ENCODE measurements at regions not wholly inside any gene's neighbourhood (a gene's known extent, or its start where the extent isn't known, plus 50 kb on each side); places are given as distances from the start of the nearest gene placed in this dataset.

DNA sequence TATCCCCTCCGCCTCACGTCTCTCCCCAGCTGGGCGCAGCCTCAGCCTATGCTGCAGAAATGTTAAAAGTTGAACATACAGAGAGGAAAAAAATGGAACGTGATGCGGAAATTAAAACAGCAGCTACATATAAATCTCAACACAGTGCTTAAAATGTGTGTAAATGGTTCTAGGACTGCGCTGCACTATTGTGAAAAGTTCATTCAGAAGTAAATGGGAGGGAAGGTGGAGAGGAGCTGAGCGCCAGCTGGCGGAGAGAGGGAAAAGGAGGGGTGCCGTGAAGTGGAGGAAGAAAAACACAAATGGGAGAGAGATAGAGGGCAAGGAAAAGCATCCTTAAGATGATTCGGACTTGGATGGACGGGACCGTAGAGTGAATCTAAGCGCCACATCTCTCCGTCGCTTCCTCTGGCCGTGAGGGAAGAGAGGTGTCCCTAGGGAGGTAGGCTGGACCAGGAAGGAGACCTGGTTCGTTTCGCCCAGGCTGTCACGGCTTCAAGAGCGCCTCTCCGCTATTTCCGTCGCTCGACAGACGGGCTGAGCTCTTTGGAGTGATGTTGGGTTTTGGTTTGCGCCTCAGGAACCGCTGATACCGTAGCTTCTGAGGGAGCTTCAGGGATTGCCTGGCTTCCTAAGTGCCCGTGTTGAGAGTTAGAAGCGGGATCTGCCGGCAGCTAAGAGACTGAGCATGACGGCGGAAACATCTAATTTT lies 113.7 kb downstream of the TRIM27 start:
- no peaks in the 10 kb centered on the region for H3K36me3 ChIP-seq (ENCODE audit: control insufficient read depth, insufficient read depth, low read length)
- peaks cover 90% of the 10 kb centered on the region for H3K27me3 ChIP-seq (ENCODE audit: control insufficient read depth, insufficient read depth, low read length)
- H3K9ac ChIP-seq (ENCODE audit: low read depth, low read length), result no peak overlapping the region
- peak overlapping the region; percentile 48 for H3K4me3 ChIP-seq (ENCODE audit: low read depth, low read length)
- peaks cover 9% of the 10 kb centered on the region for H3K4me1 ChIP-seq (ENCODE audit: control insufficient read depth, insufficient read depth, low read length)
- no peaks in the 10 kb centered on the region for H3K9me3 ChIP-seq (ENCODE audit: control insufficient read depth, insufficient read depth, low read length)

DNA sequence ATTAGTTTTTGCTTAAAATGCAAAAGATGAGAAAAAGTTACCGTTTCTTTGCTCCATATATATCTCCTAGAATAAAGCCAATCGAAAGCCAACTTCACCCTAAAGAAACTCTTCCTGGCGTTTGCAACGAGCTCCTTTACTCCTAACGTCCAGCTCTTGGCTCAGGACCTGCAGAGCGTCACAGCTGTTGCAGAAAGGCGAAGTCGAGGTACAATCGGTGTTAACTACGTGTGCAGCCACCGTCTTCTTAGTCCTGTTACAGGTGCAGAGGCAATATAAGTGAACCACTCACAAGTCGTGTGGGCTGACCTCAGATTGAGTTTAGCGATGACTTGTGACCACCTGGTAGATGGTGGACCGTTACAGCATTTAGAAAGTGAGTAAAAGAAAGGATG lies 113.1 kb downstream of the TRIM27 start:
- Histone ChIP-seq H3K9ac (ENCODE audit: low read depth, low read length) (no peak overlapping the region), H3K4me3 (ENCODE audit: low read depth, low read length) (peak overlapping the region; percentile 48), H3K36me3 (ENCODE audit: control insufficient read depth, insufficient read depth, low read length) (no peaks in the 10 kb centered on the region), H3K27me3 (ENCODE audit: control insufficient read depth, insufficient read depth, low read length) (peaks cover 95% of the 10 kb centered on the region), H3K9me3 (ENCODE audit: control insufficient read depth, insufficient read depth, low read length) (no peaks in the 10 kb centered on the region), H3K4me1 (ENCODE audit: control insufficient read depth, insufficient read depth, low read length) (peaks cover 9% of the 10 kb centered on the region)

DNA sequence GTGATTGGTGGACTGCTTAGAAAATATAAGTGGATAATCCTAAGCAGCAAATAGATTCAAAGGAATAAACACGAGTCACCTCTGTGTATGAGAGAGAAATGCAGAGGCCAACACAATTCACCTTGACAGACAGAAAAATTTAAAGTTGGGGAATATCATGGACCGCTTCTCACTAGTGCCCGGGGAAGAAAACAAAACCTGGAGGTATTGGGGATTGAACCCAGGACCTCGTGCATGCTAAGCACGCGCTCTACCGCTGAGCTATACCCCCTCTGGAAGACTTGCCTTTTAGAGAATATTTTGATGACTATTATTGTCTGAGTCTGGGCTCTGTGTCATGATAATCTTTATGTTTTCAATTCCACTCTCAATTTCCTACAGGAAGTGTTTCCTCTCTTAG lies 111.9 kb downstream of the TRIM27 start:
- peak overlapping the region; percentile 37 for H3K4me3 ChIP-seq (ENCODE audit: low read depth, low read length)
- H3K9ac ChIP-seq (ENCODE audit: low read depth, low read length), result no peak overlapping the region
- no peaks in the 10 kb centered on the region for H3K9me3 ChIP-seq (ENCODE audit: control insufficient read depth, insufficient read depth, low read length)
- H3K36me3 ChIP-seq (ENCODE audit: control insufficient read depth, insufficient read depth, low read length), result no peaks in the 10 kb centered on the region
- H3K27me3 ChIP-seq (ENCODE audit: control insufficient read depth, insufficient read depth, low read length), result peaks cover 95% of the 10 kb centered on the region
- peaks cover 9% of the 10 kb centered on the region for H3K4me1 ChIP-seq (ENCODE audit: control insufficient read depth, insufficient read depth, low read length)

DNA sequence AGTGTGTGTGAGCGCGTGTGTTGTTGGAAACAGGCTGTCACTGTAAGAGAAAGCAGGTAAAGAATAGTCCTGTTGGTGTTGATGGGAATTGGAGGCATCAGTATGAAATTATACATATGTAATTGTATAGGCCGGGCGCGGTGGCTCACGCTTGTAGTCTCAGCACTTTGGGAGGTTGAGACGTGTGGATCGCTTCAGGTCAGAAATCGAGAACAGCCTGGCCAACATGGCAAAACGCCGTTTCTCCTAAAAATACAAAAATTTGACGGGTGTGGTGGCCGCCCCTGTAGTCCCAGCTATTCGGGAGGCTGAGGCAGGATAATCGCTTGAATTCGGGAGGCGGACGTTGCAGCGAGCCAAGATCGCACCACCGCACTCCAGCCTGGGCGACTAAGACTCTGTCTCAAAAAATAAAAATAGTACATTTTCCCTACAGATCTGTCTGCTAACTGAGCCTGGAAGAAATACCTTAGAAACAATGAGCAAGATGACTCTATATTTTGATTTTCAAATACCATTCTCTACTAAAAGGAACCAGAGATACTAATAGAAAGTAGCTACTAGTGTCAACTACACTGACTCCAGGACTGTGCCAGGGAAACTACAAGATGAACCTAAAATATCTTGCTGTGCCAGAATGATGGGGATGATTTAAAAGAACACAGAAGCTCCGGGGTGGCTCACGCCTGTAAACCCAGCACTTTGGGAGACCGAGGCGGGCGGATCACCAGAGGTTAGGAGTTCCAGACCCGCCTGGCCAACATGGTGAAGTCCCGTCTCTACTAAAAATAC lies 110.8 kb downstream of the TRIM27 start:
- Histone ChIP-seq H3K4me1 (ENCODE audit: control insufficient read depth, insufficient read depth, low read length) (peaks cover 9% of the 10 kb centered on the region), H3K9me3 (ENCODE audit: control insufficient read depth, insufficient read depth, low read length) (no peaks in the 10 kb centered on the region), H3K27me3 (ENCODE audit: control insufficient read depth, insufficient read depth, low read length) (peaks cover 100% of the 10 kb centered on the region), H3K9ac (ENCODE audit: low read depth, low read length) (no peak overlapping the region), H3K36me3 (ENCODE audit: control insufficient read depth, insufficient read depth, low read length) (no peaks in the 10 kb centered on the region), H3K4me3 (ENCODE audit: low read depth, low read length) (peak overlapping the region; percentile 13)

DNA sequence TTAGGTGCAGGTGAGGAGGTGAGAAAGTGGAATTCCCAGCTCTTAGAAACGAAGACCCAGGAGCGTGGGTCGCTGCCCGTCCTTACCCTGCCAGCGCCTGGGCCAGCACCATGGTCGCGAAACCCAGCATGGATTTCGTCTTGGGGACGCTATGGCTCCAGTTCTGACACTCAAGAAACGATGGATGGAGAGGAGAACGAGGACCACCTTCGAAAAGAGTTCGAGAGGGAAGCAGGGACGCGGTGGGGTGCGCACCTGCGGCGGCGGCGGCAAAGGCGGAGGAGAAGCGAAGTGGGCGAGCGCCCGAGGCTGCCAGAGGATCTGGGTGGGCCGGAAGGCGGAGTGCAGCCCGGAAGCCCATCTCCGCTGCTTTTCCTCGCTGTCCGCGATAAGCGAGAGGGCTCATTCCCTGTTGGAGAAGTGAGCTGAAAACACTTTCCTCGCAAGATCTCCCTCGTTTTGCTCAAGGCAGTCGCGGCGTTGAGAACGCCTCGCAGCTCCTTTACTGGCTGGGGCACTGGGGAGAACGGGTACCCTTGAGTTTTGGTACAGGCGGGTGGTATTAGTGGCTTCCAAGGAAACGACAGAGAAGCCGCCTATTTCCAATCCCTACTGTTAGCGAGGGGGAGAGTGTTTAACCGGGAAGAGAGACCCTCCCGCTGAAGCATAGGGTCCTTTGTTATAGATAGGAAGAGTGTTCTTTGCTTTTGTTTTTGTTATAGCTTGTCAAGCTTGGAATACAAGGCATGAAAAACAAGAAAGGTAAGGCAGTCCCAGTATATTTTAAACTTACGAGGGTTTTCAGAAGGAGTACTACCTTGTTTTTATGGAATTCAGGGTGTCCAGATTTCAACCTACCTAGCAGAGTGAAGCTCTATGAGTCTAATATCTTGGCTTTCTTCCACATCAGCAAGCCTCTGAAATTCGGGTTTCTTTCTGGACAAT lies 109.5 kb downstream of the TRIM27 start:
- Histone ChIP-seq H3K4me3 (ENCODE audit: low read depth, low read length) (peak overlapping the region; percentile 53), H3K36me3 (ENCODE audit: control insufficient read depth, insufficient read depth, low read length) (no peaks in the 10 kb centered on the region), H3K9me3 (ENCODE audit: control insufficient read depth, insufficient read depth, low read length) (no peaks in the 10 kb centered on the region), H3K9ac (ENCODE audit: low read depth, low read length) (no peak overlapping the region), H3K4me1 (ENCODE audit: control insufficient read depth, insufficient read depth, low read length) (peaks cover 9% of the 10 kb centered on the region), H3K27me3 (ENCODE audit: control insufficient read depth, insufficient read depth, low read length) (peaks cover 100% of the 10 kb centered on the region)

DNA sequence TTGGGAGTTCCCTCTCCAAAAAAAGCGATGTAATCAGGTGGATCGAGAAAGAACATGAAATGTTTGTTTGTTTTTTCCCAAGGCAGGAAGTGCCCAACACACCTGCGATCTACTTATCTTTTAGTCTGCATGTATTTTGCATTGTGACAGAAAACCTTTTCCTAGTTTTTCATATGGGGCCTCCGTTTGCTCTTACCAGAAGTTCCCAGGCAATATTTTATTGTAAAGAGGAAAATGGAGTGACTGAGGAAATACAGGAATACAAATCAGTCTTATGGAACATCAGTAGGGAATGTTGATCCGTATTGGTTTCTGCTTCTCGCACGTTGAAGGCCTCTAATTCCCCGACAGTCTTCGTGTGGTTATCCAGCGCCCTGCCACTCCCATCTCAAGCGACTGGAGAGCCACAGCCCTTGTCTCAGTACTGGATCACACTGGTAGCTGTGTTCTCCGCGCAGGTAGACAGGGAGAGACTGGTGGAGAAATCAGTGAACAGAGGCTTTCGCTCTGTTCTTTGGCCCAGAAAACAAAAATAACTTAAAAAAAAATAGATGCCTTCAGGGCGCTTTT lies 107.4 kb downstream of the TRIM27 start:
- no peak overlapping the region for H3K9ac ChIP-seq (ENCODE audit: low read depth, low read length)
- no peaks in the 10 kb centered on the region for H3K36me3 ChIP-seq (ENCODE audit: control insufficient read depth, insufficient read depth, low read length)
- H3K27me3 ChIP-seq (ENCODE audit: control insufficient read depth, insufficient read depth, low read length), result peaks cover 93% of the 10 kb centered on the region
- H3K4me3 ChIP-seq (ENCODE audit: low read depth, low read length), result peak overlapping the region; percentile 65
- H3K4me1 ChIP-seq (ENCODE audit: control insufficient read depth, insufficient read depth, low read length), result peaks cover 2% of the 10 kb centered on the region
- no peaks in the 10 kb centered on the region for H3K9me3 ChIP-seq (ENCODE audit: control insufficient read depth, insufficient read depth, low read length)

DNA sequence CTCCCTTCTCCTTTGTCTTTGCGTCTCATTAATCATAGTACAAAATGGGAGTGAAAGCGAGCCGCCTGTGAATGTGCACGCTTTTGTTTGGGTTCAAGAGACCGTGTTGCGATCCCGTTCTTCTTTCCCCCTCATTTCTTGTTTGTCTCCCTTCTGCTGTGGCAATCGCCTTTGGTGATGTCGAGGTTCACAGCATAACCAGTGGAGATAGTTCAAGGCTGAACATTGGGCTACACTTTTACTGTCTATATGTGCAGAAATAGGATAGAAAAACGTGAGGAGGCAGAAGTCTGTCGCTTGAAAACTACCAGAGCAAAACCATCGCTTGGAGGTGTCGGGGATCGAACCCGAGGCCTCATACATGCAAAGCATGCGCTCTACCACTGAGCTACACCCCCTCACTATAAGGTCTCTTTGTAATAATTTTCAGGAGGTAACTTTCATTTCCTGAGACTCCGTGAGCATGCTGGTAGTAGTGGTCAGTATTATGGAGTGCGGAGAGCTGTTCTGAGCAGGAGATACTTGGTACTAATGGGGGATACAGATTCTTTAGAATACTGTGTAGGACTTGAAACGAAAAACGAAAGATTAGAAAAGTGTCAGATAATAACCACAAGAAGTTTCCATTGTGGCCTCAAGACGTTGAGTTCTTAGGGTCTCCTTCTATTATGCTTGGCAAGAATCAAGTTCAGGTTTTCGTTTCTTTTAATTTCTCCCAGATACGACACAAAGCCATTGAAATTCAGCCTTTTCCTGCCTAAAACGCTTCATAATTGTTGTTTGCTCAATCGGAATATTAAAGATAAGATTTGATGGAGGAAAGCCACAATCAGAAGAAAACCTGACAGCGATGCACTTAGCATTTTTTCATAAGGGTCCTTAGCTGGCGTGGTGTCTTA lies 106.6 kb downstream of the TRIM27 start:
- no peak overlapping the region for H3K9ac ChIP-seq (ENCODE audit: low read depth, low read length)
- H3K4me3 ChIP-seq (ENCODE audit: low read depth, low read length), result peak overlapping the region; percentile 65
- H3K36me3 ChIP-seq (ENCODE audit: control insufficient read depth, insufficient read depth, low read length), result no peaks in the 10 kb centered on the region
- H3K4me1 ChIP-seq (ENCODE audit: control insufficient read depth, insufficient read depth, low read length), result peaks cover 2% of the 10 kb centered on the region
- H3K9me3 ChIP-seq (ENCODE audit: control insufficient read depth, insufficient read depth, low read length), result no peaks in the 10 kb centered on the region
- H3K27me3 ChIP-seq (ENCODE audit: control insufficient read depth, insufficient read depth, low read length), result peaks cover 92% of the 10 kb centered on the region

DNA sequence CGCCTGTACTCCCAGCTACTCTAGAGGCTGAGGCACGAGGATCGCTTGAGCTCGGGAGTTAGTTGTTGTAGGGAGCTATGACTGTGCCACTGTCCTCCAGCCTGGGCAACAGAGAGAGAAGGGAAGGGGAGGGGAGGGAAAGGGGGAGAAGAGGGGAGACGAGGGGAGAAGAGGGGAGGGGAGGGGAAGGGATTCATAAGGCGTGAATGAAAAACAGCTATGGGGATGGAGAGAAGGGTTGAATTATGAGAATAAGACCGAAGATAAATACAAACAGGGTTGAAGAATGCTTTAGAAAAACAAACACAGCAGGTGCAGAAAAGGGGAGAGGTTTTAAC lies 106.0 kb downstream of the TRIM27 start:
- no peaks in the 10 kb centered on the region for H3K9me3 ChIP-seq (ENCODE audit: control insufficient read depth, insufficient read depth, low read length)
- H3K4me1 ChIP-seq (ENCODE audit: control insufficient read depth, insufficient read depth, low read length), result peaks cover 2% of the 10 kb centered on the region
- H3K27me3 ChIP-seq (ENCODE audit: control insufficient read depth, insufficient read depth, low read length), result peaks cover 87% of the 10 kb centered on the region
- H3K9ac ChIP-seq (ENCODE audit: low read depth, low read length), result no peak overlapping the region
- H3K36me3 ChIP-seq (ENCODE audit: control insufficient read depth, insufficient read depth, low read length), result no peaks in the 10 kb centered on the region
- peak overlapping the region; percentile 65 for H3K4me3 ChIP-seq (ENCODE audit: low read depth, low read length)

DNA sequence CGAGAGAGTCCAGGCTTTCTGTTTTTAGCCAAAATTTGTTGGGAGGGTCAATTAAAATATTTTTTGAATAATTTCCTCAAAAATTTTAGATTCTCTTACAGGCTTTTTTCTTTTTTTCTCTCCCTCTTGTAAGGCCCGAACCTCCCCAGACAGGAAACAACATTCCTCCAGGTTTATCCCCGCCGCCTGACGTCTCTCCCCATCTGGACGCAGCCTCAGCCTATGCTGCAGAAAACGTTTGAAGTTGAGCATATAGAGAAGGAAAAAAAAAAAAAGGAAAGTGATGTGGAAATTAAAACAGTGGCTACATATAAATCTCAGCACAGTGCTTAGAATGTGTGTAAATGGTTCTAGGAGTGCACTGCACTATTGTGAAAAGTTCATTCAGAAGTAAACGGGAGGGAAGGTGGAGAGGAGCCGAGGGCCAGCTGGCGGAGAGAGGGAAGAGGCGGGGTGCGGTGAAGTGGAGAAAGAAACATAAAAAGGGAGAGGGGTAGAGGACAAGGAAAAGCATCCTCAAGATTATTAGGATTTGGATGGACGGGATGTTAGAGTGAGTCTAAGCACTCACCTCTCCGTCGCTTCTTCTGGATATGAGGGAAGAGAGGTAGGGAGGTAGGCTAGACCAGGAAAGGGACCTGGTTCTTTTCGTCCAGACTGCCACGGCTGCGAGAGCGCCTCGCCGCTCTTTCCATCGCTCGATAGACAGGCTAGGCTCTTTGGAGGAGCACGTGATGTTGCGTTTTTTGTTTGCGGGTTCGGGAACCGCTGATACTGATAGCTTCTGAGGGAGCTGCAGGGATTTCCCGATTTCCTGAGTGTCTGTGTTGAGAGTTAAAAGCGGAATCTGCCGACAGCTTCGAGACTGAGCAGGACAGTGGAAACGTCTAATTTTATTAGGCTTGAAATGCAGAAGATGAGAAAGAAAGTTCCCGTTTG lies 98.7 kb downstream of the TRIM27 start:
- peaks cover 5% of the 10 kb centered on the region for H3K4me1 ChIP-seq (ENCODE audit: control insufficient read depth, insufficient read depth, low read length)
- H3K27me3 ChIP-seq (ENCODE audit: control insufficient read depth, insufficient read depth, low read length), result peaks cover 85% of the 10 kb centered on the region
- peak overlapping the region; percentile 39 for H3K4me3 ChIP-seq (ENCODE audit: low read depth, low read length)
- no peak overlapping the region for H3K9ac ChIP-seq (ENCODE audit: low read depth, low read length)
- H3K9me3 ChIP-seq (ENCODE audit: control insufficient read depth, insufficient read depth, low read length), result no peaks in the 10 kb centered on the region
- no peaks in the 10 kb centered on the region for H3K36me3 ChIP-seq (ENCODE audit: control insufficient read depth, insufficient read depth, low read length)

DNA sequence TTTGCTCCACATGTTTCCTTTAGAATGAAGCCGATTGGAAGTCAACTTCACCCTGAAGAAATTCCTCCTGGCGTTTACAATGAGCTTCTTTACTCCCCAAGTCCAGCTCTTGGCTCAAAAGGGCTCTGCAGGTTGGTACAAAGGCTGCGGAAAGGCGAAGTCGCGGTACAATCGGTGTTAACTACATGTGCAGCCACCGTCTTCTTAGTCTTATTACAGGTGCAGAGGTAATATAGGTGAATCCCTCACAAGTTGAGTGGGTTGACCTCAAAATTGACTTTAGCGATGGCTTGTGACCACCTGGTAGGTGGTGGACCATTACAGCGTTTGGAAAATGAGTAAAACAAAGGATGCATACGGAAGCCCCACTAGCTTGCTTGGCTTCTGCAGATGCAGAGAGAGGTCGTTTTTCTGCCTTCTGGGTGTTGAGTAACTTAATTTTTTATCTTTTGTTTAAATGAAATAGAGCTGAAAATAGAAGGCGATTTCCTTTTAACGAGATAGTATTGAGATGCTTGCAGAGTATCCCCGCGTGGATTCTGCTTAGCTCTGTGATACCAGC lies 98.0 kb downstream of the TRIM27 start:
- no peak overlapping the region for H3K9ac ChIP-seq (ENCODE audit: low read depth, low read length)
- peak overlapping the region; percentile 39 for H3K4me3 ChIP-seq (ENCODE audit: low read depth, low read length)
- peaks cover 5% of the 10 kb centered on the region for H3K4me1 ChIP-seq (ENCODE audit: control insufficient read depth, insufficient read depth, low read length)
- peaks cover 83% of the 10 kb centered on the region for H3K27me3 ChIP-seq (ENCODE audit: control insufficient read depth, insufficient read depth, low read length)
- H3K9me3 ChIP-seq (ENCODE audit: control insufficient read depth, insufficient read depth, low read length), result no peaks in the 10 kb centered on the region
- H3K36me3 ChIP-seq (ENCODE audit: control insufficient read depth, insufficient read depth, low read length), result no peaks in the 10 kb centered on the region

Measured in iPS-15b (cell line).